Testis (tissue), 2 donors: ENCODE measurements at regions not wholly inside any gene's neighbourhood (a gene's known extent, or its start where the extent isn't known, plus 50 kb on each side); places are given as distances from the start of the nearest gene placed in this dataset.

Experiments
- CTCF ChIP-seq, 3 experiments: fragments of 450-650 bp in 2 of 3; fragments of 200-600 bp in 1 of 3; sonication (generic) in 1 of 3; IDR thresholded peaks; one replicate each; pipeline ENCODE4 v1.5.1; 2016 to 2019; ENCODE audit warnings: antibody characterized with exemption in 3 of 3, mild to moderate bottlenecking in 2 of 3, moderate library complexity in 1 of 3
- POLR2A ChIP-seq: fragments of 450-650 bp; IDR thresholded peaks from one replicate; pipeline ENCODE4 v1.6.1; 2017; ENCODE audit warnings: antibody characterized with exemption, mild to moderate bottlenecking, moderate library complexity

GRCh38 chr15:62275831-62276230 lies 110.7 kb upstream of the C2CD4B start:
- no peak for TF ChIP-seq CTCF (IDR thresholded peaks at IDR 0.05)
- no peak for TF ChIP-seq POLR2A
